ENCODE measurements at regions not wholly inside any gene's neighbourhood (a gene's known extent, or its start where the extent isn't known, plus 50 kb on each side); places are given as distances from the start of the nearest gene placed in this dataset.

GRCh38 chr2:16381511-16381910 is 284.1 kb downstream of the CYRIA start:
- no peak for TF ChIP-seq CTCF (IDR thresholded peaks at IDR 0.05)
- TF ChIP-seq NRF1 (IDR thresholded peaks at IDR 0.05; ENCODE audit: low read depth, low read length): no peak
- TF ChIP-seq RAD21 (IDR thresholded peaks at IDR 0.05; ENCODE audit: low read length): no peak
- no peak for TF ChIP-seq RCOR1 (IDR thresholded peaks at IDR 0.05; ENCODE audit: low read length)
- no peak for TF ChIP-seq EZH2phosphoT487 (IDR thresholded peaks at IDR 0.05; ENCODE audit: borderline replicate concordance, low read depth)
- TF ChIP-seq TAF1 (IDR thresholded peaks at IDR 0.05; ENCODE audit: borderline replicate concordance, low read depth, low read length): no peak
